ENCODE measurements at regions not wholly inside any gene's neighbourhood (a gene's known extent, or its start where the extent isn't known, plus 50 kb on each side); places are given as distances from the start of the nearest gene placed in this dataset.

DNA sequence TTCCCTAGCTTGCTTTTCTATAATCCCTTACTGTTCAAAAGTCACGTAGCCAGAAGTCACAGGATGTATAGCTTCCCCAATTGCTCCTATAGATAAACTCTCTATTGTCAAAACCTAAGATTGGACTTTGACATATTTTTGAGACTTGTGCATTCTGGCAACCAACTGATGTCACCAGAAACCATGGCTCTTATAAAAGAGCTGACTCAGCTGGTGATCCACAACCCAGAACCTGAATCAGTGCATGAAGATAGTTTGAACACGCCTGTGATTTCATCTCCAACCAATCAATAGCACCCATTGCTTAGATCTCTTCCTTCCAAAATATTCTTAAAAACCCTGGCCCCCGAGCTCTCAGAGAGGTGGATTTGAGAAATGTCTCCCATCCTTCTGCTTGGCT, 639.9 kb upstream of the PIK3C3 start:
- TF ChIP-seq, protein P1, sequence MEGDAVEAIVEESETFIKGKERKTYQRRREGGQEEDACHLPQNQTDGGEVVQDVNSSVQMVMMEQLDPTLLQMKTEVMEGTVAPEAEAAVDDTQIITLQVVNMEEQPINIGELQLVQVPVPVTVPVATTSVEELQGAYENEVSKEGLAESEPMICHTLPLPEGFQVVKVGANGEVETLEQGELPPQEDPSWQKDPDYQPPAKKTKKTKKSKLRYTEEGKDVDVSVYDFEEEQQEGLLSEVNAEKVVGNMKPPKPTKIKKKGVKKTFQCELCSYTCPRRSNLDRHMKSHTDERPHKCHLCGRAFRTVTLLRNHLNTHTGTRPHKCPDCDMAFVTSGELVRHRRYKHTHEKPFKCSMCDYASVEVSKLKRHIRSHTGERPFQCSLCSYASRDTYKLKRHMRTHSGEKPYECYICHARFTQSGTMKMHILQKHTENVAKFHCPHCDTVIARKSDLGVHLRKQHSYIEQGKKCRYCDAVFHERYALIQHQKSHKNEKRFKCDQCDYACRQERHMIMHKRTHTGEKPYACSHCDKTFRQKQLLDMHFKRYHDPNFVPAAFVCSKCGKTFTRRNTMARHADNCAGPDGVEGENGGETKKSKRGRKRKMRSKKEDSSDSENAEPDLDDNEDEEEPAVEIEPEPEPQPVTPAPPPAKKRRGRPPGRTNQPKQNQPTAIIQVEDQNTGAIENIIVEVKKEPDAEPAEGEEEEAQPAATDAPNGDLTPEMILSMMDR (IDR thresholded peaks at IDR 0.05; ENCODE audit: insufficient read depth, low read length, poor library complexity, severe bottlenecking) = no peak
- TF ChIP-seq EZH2phosphoT487 (conservative IDR thresholded peaks at IDR 0.05; ENCODE audit: low read length) = no peak

All from SU-DHL-6 (cell line).